NCI-H1436 treated with DMSO at 0.1 percent for 48 hours (cell line): ENCODE measurements at regions not wholly inside any gene's neighbourhood (a gene's known extent, or its start where the extent isn't known, plus 50 kb on each side); places are given as distances from the start of the nearest gene placed in this dataset.
"Not testable (repeated sequence)": the region's sequence is repeated elsewhere in the genome, so short reads cannot be mapped to it uniquely, and the experiment has no call there.

ENCODE experiments used
- DNase-seq: peaks from one replicate; lab custom pipeline; 2025; lab: John Stamatoyannopoulos, UW

DNA sequence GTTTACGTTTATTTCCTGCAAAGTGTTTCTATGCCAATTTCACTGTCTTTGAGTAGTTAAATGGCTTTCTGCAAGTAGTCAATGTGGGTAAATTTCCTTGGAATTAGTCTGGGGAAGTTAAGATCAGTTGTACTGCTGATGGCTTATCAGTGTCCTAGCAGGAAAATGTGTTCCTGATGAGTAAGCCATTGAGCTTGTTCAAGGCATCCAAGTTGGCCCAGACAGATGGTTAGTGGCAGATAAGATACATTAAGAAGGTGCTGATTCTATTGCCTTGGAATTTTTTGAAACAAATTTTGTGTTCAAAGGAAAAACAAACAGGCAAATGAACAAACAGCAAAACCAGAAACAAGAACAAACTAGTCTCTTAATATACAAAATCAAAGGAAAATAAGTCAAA lies 258.4 kb downstream of the MAP2K6 start:
- no peak for DNase-seq

DNA sequence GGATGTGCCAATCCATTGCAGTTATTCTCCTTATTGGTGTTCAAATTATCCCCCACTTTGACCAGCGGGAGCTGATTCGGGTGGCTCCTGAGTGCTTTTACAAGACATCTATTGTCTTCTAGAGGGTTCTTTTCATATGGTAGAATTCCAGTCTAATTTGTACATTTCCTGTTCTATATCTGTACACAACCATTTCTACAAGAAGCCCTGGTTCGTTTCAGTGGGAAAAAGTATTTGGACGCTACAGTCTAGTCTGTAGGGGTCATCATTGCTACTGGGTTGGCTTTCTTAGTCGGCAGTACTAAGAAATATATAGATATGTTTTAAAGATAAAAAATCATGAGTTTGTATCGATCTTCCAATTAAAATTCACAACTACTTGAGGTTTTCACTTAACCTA lies 262.6 kb downstream of the MAP2K6 start:
- no peak for DNase-seq

DNA sequence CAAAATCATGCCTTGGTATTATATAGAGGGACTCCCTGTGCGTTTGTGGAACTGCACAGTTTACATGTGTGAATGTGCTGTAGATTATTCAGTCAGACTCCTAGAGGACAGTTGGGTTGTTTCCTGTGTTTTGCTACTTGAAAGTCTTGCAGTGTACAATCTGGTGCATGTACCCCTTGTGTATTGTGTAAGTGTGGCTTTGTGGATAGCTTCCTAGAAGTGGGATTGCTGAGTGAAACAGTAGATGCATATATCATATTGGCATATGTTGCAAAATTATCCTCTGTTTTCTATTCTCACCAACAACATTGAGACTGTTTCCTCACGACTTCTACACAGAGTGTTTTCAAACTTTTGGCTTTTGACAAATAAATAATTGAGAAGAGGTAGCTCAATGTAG lies 263.7 kb downstream of the MAP2K6 start:
- DNase-seq: no peak

GRCh38 chr17:69679829-69680228 lies 265.3 kb downstream of the MAP2K6 start:
- no peak for DNase-seq

GRCh38 chr17:69684251-69684650 lies 269.8 kb downstream of the MAP2K6 start:
- no peak for DNase-seq

GRCh38 chr17:69685150-69685549 lies 270.7 kb downstream of the MAP2K6 start:
- not testable (repeated sequence) for DNase-seq

- no peak for DNase-seq
These were observed 276.0 kb downstream of the MAP2K6 start for GRCh38 chr17:69690531-69690930.

- no peak for DNase-seq
These were observed 277.7 kb downstream of the MAP2K6 start for GRCh38 chr17:69692171-69692570.

DNA sequence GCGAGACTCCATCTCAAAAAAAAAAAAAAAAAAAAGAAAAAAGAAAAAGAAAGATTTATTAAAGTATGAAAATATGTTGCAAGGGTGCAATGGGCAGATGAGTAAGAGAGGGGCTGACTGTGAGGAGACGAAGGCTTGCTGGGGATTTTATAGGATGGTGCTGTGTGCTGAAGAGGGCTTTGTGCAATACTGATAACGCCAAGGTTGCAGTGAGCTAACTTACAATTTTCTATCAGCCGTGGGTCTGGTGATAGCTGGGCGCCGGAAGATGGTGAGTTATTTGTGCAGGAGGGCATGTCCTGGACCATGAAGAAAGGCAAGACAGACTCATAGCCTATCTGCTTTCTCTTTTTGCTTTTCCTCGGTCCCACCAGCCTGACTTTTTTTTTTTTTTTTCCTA lies 281.1 kb downstream of the MAP2K6 start:
- DNase-seq: no peak

GRCh38 chr17:69696650-69697049 lies 282.2 kb downstream of the MAP2K6 start:
- DNase-seq: no peak

- not testable (repeated sequence) for DNase-seq
These were observed 283.9 kb downstream of the MAP2K6 start for GRCh38 chr17:69698352-69698751.

GRCh38 chr17:69702078-69702477 lies 287.6 kb downstream of the MAP2K6 start:
- no peak for DNase-seq

DNA sequence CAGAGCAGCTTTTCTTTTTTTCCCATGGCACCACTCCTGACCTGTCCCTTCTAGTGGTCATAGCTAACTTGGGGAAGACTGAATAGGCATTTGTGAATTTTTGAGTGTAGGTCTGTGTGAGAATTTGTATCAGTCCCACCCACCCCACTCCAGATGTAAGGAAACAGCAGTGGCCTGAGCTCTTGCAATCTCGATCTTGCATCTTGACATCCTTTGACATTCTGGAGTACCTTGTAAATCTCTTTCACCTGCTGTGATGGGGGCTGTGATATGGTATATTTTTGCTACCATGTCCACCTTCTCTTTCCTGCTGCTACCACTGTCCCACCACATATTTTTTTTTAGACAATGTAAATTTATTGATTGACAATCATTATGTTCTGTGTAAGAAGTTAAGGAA lies 289.3 kb downstream of the MAP2K6 start:
- no peak for DNase-seq

GRCh38 chr17:69704935-69705334 lies 290.4 kb downstream of the MAP2K6 start:
- DNase-seq: no peak

DNA sequence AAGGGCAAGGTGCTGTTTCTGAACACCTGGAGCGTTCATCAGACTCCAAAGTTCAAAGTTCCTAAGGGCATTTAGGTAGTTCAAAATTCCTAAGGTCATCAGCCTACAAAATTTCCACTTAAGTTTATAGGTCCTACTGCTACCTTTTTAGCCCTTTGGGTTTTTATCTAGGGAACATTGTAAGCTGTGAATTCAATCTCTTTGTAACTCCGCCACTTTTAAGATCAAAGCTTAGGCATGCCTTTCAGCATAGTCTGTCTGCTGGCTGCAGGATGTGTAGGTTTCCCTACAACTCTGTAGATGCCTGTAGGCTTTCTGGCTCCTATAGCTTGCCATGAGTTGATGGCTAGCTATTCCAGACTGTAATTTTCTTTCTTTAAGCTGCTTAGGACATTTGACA lies 291.6 kb downstream of the MAP2K6 start:
- no peak for DNase-seq

- no peak for DNase-seq
These were observed 294.9 kb downstream of the MAP2K6 start for GRCh38 chr17:69709441-69709840.

DNA sequence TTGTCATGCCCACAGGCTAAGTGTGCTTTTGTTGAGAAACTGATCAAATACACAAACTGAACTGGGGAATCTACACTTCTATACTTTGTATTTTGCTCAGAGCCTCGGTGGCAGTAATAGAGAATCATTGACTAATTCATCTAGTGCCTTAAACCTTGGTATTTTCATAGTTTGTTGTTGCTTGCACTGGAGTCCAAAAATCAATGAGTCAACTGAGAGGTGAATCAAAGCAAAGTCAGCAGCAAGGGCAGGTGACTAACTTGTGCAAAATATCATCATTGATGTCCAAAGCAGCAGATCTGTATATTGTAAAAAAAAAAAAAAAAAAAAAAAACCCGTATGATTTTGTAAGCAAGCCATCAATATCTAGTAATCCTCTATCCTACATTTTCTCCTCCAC lies 296.4 kb downstream of the MAP2K6 start:
- no peak for DNase-seq

GRCh38 chr17:69711541-69711940 lies 297.0 kb downstream of the MAP2K6 start:
- DNase-seq: no peak

DNA sequence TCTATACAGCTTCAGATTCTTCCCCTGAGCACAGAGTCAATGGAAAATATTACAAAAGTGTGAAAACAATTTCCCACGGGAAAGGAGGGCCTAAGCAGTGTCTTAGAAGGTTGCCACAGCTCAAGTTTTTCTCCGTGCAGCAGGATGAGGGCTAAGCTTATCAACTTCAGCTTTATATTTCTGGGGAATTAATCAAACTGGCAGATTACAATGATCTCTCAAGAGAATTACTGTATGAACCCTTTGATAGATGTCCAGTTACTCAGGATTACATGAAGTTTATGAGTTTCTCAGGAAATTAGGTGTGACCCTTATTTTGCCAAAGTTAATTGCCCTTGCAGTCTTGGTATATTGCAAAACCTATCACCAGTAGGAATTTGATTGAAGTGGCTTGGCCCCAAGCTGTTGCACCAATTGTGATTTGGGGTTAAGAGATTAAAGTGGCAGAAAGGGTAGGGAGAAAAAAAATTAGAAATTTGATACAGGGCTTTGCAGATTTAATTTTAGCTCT lies 298.4 kb downstream of the MAP2K6 start:
- DNase-seq: no peak

DNA sequence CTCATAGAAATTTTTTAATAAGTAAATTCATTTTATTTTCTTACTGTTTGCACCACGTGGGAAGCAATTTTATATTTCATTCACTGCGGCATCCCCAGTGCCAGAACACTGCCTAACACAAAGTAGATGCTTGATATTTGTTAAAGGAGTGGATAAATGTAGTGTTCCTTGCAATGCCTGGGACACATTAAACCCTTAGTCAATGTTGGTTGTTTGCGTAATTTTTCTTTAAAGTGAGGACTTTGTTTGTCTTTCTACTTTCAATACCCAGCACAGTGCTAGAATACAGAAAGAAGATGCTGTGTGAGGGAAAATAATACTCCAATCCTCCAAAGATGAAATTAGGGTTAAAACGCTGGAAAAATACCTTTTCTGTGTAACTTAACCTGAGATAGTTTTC lies 299.3 kb downstream of the MAP2K6 start:
- DNase-seq: no peak

DNA sequence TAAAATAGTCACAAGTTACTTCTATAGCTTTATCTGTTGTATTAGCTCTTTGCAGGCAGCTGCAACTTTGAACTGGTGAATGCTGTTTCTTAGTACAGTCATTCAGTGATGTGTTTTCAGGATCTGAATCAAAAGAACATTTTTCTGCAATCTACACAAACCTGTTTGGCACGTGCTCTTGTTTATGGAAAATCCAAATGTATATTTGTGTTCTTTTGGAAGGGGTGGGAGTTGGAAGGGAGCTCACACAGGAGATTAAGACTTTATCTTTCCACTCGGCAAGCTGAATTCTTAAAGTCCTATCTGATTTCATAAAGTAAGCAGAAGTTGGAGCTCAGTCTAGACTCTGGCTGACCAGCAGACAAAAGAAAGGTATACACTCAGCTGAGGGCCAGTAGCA lies 300.2 kb downstream of the MAP2K6 start:
- no peak for DNase-seq

DNA sequence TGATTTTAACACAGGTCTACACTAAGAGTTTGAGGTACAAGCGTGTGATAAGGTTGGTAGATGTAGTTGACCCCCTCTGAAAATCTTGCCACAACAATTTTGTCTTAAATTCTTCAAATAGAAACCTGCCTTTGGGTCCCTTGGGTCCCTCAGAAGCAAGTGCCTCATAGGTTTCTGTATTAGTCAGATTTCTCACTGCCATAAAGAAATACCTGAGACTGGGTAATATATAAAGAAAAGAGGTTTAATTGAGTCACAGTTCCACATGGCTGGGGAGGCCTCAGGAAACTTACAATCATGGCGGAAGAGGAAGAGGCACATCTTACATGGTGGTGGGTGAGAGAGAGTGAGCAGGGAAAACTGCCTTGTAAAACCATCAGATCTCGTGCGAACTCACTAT lies 301.2 kb downstream of the MAP2K6 start:
- DNase-seq: no peak

- DNase-seq: no peak
These were observed 302.1 kb downstream of the MAP2K6 start for GRCh38 chr17:69716556-69716955.

DNA sequence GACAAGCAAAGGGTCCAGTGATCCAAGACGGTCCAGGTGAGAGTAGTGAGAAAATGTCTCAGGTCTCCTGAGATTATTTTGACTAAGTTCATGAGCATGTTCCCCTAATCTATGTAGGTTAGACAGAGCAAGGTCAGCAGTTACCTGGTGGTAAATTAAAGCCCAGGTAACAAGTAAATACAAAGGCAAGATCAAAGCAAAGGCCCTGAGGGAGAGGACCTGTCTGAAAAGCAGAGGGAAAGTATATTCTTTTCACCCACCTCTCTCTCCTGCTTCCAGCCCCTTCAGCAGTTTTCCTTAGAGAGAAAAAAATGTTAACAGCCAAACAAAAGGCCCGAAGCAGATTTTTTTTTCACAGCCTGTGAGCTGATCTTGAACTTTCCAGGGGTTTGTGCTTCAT lies 302.7 kb downstream of the MAP2K6 start:
- no peak for DNase-seq

- no peak for DNase-seq
These were observed 303.3 kb downstream of the MAP2K6 start for GRCh38 chr17:69717819-69718218.
